HCT116 (cell line): ENCODE measurements at regions not wholly inside any gene's neighbourhood (a gene's known extent, or its start where the extent isn't known, plus 50 kb on each side); places are given as distances from the start of the nearest gene placed in this dataset.

Source experiments
- ATAC-seq: fragments of 200-7000 bp; cut with Tn5 transposase; 2 replicates; pipeline ENCODE4 v1.9.1; 2020; ENCODE audit warnings: mild to moderate bottlenecking, moderate library complexity
- BruUV-seq: library from RNA; stranded (reverse); fragments of 400-500 nt; replicated peaks from 2 replicates; lab custom pipeline; 2021; lab: Mats Ljungman, UMichigan
- CTCF ChIA-PET: fragments of 300-600 bp; sonication (Branson Sonifier 250); formaldehyde crosslinking; loops from one replicate; lab custom pipeline; 2021; ENCODE audit warnings: antibody characterized with exemption; lab: Charles Lee
- POLR2A ChIA-PET: fragments of 300-600, 350-600 bp; sonication (Branson Sonifier 250); formaldehyde crosslinking; loops from one replicate; lab custom pipeline; 2021; ENCODE audit warnings: antibody characterized with exemption; lab: Charles Lee
- RAD21 ChIA-PET, 2 experiments: fragments of 300-600 bp; sonication (Branson Sonifier 250); formaldehyde crosslinking; loops; one replicate each; lab custom pipeline; 2023; ENCODE audit warnings: low total read pairs in 2 of 2; ENCODE audit not compliant: uncharacterized antibody in 2 of 2, unreplicated experiment in 2 of 2, low non-redundant PET in 1 of 2; lab: Charles Lee
- DNase-seq: peaks from one replicate; pipeline ENCODE4 v3.0.0-alpha.2; 2010; ENCODE audit warnings: low read depth, low spot score
- H2AFZ ChIP-seq: fragments of 200-600 bp; shearing (Covaris generic), sonication (generic); 2 replicates; pipeline ENCODE4 v1.6.1; 2017; ENCODE audit warnings: low read depth, mixed run types, mixed read lengths, antibody characterized with exemption, low read length; ENCODE audit not compliant: poor library complexity, severe bottlenecking
- H3K27ac ChIP-seq: 2 replicates; pipeline ENCODE4 v1.5.1; 2012; ENCODE audit warnings: low read depth, low read length
- H3K27me3 ChIP-seq: fragments of 200-600 bp; sonication (generic); 2 replicates; pipeline ENCODE4 v1.6.1; 2016; ENCODE audit warnings: mixed run types, low read length, mixed read lengths; ENCODE audit not compliant: insufficient read depth
- H3K36me3 ChIP-seq, 2 experiments: fragments of 200-500 bp in 1 of 2; fragments of 200-600 bp in 1 of 2; sonication (Bioruptor generic) in 1 of 2; sonication (generic) in 1 of 2; 2 replicates each; pipeline versions ENCODE4 v1.5.1 to v1.6.1; 2014 to 2016; ENCODE audit warnings: low read length in 2 of 2, inconsistent platforms in 1 of 2, mixed read lengths in 1 of 2, mixed run types in 1 of 2; ENCODE audit not compliant: insufficient read depth in 2 of 2, control insufficient read depth in 1 of 2
- H3K4me1 ChIP-seq, 2 experiments: fragments of 200-600 bp in 1 of 2; sonication (generic) in 1 of 2; 2 replicates each; pipeline versions ENCODE4 v1.5.1 to v1.6.1; 2012 to 2017; ENCODE audit warnings: low read length in 2 of 2, inconsistent platforms in 1 of 2, mild to moderate bottlenecking in 1 of 2, mixed read lengths in 1 of 2, mixed run types in 1 of 2, moderate library complexity in 1 of 2; ENCODE audit not compliant: insufficient read depth in 2 of 2, control insufficient read depth in 1 of 2
- H3K4me2 ChIP-seq: fragments of 200-600 bp; sonication (generic); 2 replicates; pipeline ENCODE4 v1.6.1; 2017; ENCODE audit warnings: mixed run types, low read length, mixed read lengths
- H3K4me3 ChIP-seq, 2 experiments: fragments of 200-600 bp in 1 of 2; sonication (generic) in 1 of 2; replicated peaks in 1 of 2; 2 replicates each; pipeline ENCODE4 v1.5.1; 2011 to 2016; ENCODE audit warnings: low read length in 2 of 2, control low read depth in 1 of 2, low read depth in 1 of 2, mild to moderate bottlenecking in 1 of 2, mixed read lengths in 1 of 2, mixed run types in 1 of 2
- H3K79me2 ChIP-seq: fragments of 200-600 bp; sonication (generic); 2 replicates; pipeline ENCODE4 v1.6.1; 2017; ENCODE audit warnings: mild to moderate bottlenecking, mixed run types, low read length, moderate library complexity, mixed read lengths; ENCODE audit not compliant: insufficient read depth
- H3K9ac ChIP-seq: fragments of 200-600 bp; sonication (generic); 2 replicates; pipeline ENCODE4 v1.6.1; 2016; ENCODE audit warnings: low read length, mixed read lengths
- H3K9me2 ChIP-seq: fragments of 200-600 bp; sonication (generic), shearing (Covaris generic); 2 replicates; pipeline ENCODE4 v1.6.1; 2017; ENCODE audit warnings: mixed run types, mild to moderate bottlenecking, moderate library complexity; ENCODE audit not compliant: insufficient read depth
- H3K9me3 ChIP-seq, 2 experiments: fragments of 200-500 bp in 1 of 2; fragments of 200-600 bp in 1 of 2; sonication (Bioruptor generic) in 1 of 2; sonication (generic) in 1 of 2; 2 replicates each; pipeline ENCODE4 v1.6.1; 2014 to 2017; ENCODE audit warnings: low read length in 2 of 2, mixed read lengths in 2 of 2, inconsistent platforms in 1 of 2, low read depth in 1 of 2, mild to moderate bottlenecking in 1 of 2, mixed run types in 1 of 2, moderate library complexity in 1 of 2; ENCODE audit not compliant: control insufficient read depth in 1 of 2, insufficient read depth in 1 of 2
- H4K20me1 ChIP-seq: fragments of 200-600 bp; sonication (generic), shearing (Covaris generic); 2 replicates; pipeline ENCODE4 v1.6.1; 2017; ENCODE audit warnings: mixed run types, mild to moderate bottlenecking, moderate library complexity; ENCODE audit not compliant: insufficient read depth
- ATF3 ChIP-seq: IDR thresholded peaks from 2 replicates; pipeline ENCODE4 v1.6.1; 2012
- CBX3 ChIP-seq: IDR thresholded peaks from 2 replicates; pipeline ENCODE4 v1.6.1; 2012; ENCODE audit warnings: low read depth
- CEBPB ChIP-seq: IDR thresholded peaks from 2 replicates; pipeline ENCODE4 v1.6.1; 2012; ENCODE audit warnings: low read depth
- CTCF ChIP-seq, 3 experiments: fragments of 200-600 bp in 1 of 3; sonication (generic) in 1 of 3; IDR thresholded peaks in 2 of 3; conservative IDR thresholded peaks in 1 of 3; 2 replicates each; pipeline ENCODE4 v1.5.1; 2012 to 2017; ENCODE audit warnings: low read depth in 2 of 3, low read length in 2 of 3, antibody characterized with exemption in 1 of 3, borderline replicate concordance in 1 of 3, control low read depth in 1 of 3, mild to moderate bottlenecking in 1 of 3, mixed read lengths in 1 of 3, mixed run types in 1 of 3, moderate library complexity in 1 of 3; ENCODE audit not compliant: insufficient read depth in 1 of 3
- EGR1 ChIP-seq: IDR thresholded peaks from 2 replicates; pipeline ENCODE4 v1.6.1; 2012; ENCODE audit warnings: low read depth
- ELF1 ChIP-seq: IDR thresholded peaks from 2 replicates; pipeline ENCODE4 v1.6.1; 2012; ENCODE audit warnings: low read depth, borderline replicate concordance
- EZH2 ChIP-seq: fragments of 200-600 bp; sonication (generic); IDR thresholded peaks from 2 replicates; pipeline ENCODE4 v1.6.1; 2017; ENCODE audit warnings: antibody characterized with exemption, mixed run types
- EZH2phosphoT487 ChIP-seq: fragments of 200-600 bp; IDR thresholded peaks from 2 replicates; pipeline ENCODE4 v1.6.1; 2018; ENCODE audit warnings: antibody characterized with exemption, borderline replicate concordance
- FOSL1 ChIP-seq: IDR thresholded peaks from 2 replicates; pipeline ENCODE4 v1.6.1; 2012; ENCODE audit warnings: low read depth
- MAX ChIP-seq: IDR thresholded peaks from 2 replicates; pipeline ENCODE4 v1.6.1; 2012
- POLR2A ChIP-seq: IDR thresholded peaks from 2 replicates; pipeline ENCODE4 v1.7.0; 2011; ENCODE audit warnings: borderline replicate concordance; ENCODE audit not compliant: insufficient read depth, insufficient read length; ENCODE audit errors: extremely low read depth
- POLR2AphosphoS5 ChIP-seq: IDR thresholded peaks from 2 replicates; pipeline ENCODE4 v1.6.1; 2011; ENCODE audit warnings: mild to moderate bottlenecking, low read depth, low read length, moderate library complexity
- RAD21 ChIP-seq: IDR thresholded peaks from 2 replicates; pipeline ENCODE4 v1.6.1; 2012; ENCODE audit warnings: low read depth, mild to moderate bottlenecking
- REST ChIP-seq: IDR thresholded peaks from 2 replicates; pipeline ENCODE4 v1.6.1; 2012; ENCODE audit warnings: low read depth
- SIN3A ChIP-seq: IDR thresholded peaks from 2 replicates; pipeline ENCODE4 v1.6.1; 2012; ENCODE audit warnings: low read depth
- SRF ChIP-seq: IDR thresholded peaks from 2 replicates; pipeline ENCODE4 v1.6.1; 2012; ENCODE audit warnings: low read depth
- TCF7L2 ChIP-seq: IDR thresholded peaks from 2 replicates; pipeline ENCODE4 v1.7.0; 2011; ENCODE audit warnings: borderline replicate concordance, inconsistent platforms; ENCODE audit not compliant: insufficient read depth, insufficient read length; ENCODE audit errors: extremely low read depth
- YY1 ChIP-seq: IDR thresholded peaks from 2 replicates; pipeline ENCODE4 v1.6.1; 2011; ENCODE audit warnings: low read length, low read depth, moderate library complexity, mild to moderate bottlenecking; ENCODE audit not compliant: insufficient replicate concordance; ENCODE audit errors: extremely low read depth
- ZFX ChIP-seq: fragments of 450-650 bp; IDR thresholded peaks from 2 replicates; pipeline ENCODE4 v1.6.1; 2017
- ZNF274 ChIP-seq: fragments of 200-500 bp; sonication (Bioruptor generic); IDR thresholded peaks from 2 replicates; pipeline ENCODE4 v1.6.1; 2014; ENCODE audit warnings: mild to moderate bottlenecking, low read depth, low read length, inconsistent platforms
- intact Hi-C: fragments of 100-400 bp; cut with micrococcal nuclease; formaldehyde crosslinking; loops from 2 replicates; pipeline ENCODE4 v1.10.0; 2022

- POLR2A ChIA-PET, result no interaction called here
- no peak for DNase-seq
Measured at GRCh38 chr2:173792166-173792565, 173.0 kb downstream of the SP3 start.

More at GRCh38 chr2:173792166-173792565, 173.0 kb downstream of the SP3 start:
- Histone ChIP-seq H3K79me2 (no peaks in the 10 kb centered on the region), H3K9me3 (no peaks in the 10 kb centered on the region), H3K4me1 (no peaks in the 10 kb centered on the region), H3K9me2 (no peaks in the 10 kb centered on the region), H3K27me3 (no peaks in the 10 kb centered on the region), H4K20me1 (no peaks in the 10 kb centered on the region), H2AFZ (no peak overlapping the region)
- ATAC-seq, result no peak
- TF ChIP-seq SRF (no peak), EGR1 (no peak), ZNF274 (no peak), CBX3 (no peak), SIN3A (no peak), RAD21 (no peak), ZFX (no peak), ELF1 (no peak), POLR2A (no peak), YY1 (no peak), REST (no peak), ATF3 (no peak), POLR2AphosphoS5 (no peak), CEBPB (no peak), EZH2 (no peak), EZH2phosphoT487 (no peak), TCF7L2 (no peak), MAX (no peak), FOSL1 (no peak), CTCF (IDR thresholded peaks at IDR 0.05 in 2 of 3, conservative IDR thresholded peaks at IDR 0.05 in 1 of 3; ENCODE audit: borderline replicate concordance in 1 of 3, insufficient read depth in 1 of 3, low read depth in 2 of 3, low read length in 2 of 3) (no peak)
- TF ChIP-seq, all 23 proteins: peak for 0
- ChIA-PET RAD21 (no interaction called here), CTCF (no interaction called here)
- intact Hi-C loops, result no loop called here
- H3K9ac ChIP-seq, result no peak overlapping the region
- no peak overlapping the region for H3K4me3 ChIP-seq
- H3K4me2 ChIP-seq, result no peak overlapping the region
- no peaks in the 10 kb centered on the region for H3K36me3 ChIP-seq
- H3K27ac ChIP-seq, result no peak overlapping the region
- no TSS peak for BruUV-seq
